HG03439 (cell line): ENCODE measurements at regions not wholly inside any gene's neighbourhood (a gene's known extent, or its start where the extent isn't known, plus 50 kb on each side); places are given as distances from the start of the nearest gene placed in this dataset.
"Not testable (repeated sequence)": the region's sequence is repeated elsewhere in the genome, so short reads cannot be mapped to it uniquely, and the experiment has no call there.

Experiments
- ATAC-seq: cut with Tn5 transposase; IDR thresholded peaks from one replicate; pipeline ENCODE4 v1.9.1; 2021; ENCODE audit warnings: mild to moderate bottlenecking, moderate library complexity; ENCODE audit not compliant: unreplicated experiment

- ATAC-seq: no peak
Observed at GRCh38 chr9:16052757-16053530, 500.1 kb downstream of the CCDC171 start.

- ATAC-seq: no peak
Observed at GRCh38 chr9:16057541-16057940, 504.7 kb downstream of the CCDC171 start.

- ATAC-seq: no peak
Observed at GRCh38 chr9:16058131-16058549, 505.3 kb downstream of the CCDC171 start.

- ATAC-seq: no peak
Observed at GRCh38 chr9:16060436-16061129, 507.7 kb downstream of the CCDC171 start.

- ATAC-seq: no peak
Observed at GRCh38 chr9:16062542-16063240, 509.8 kb downstream of the CCDC171 start.

GRCh38 chr9:16063241-16063591, 510.4 kb downstream of the CCDC171 start:
- no peak for ATAC-seq

- ATAC-seq: no peak
Observed at GRCh38 chr9:16064771-16065170, 511.9 kb downstream of the CCDC171 start.

- not testable (repeated sequence) for ATAC-seq
Observed at GRCh38 chr9:16066201-16066600, 513.4 kb downstream of the CCDC171 start.

- no peak for ATAC-seq
Observed at GRCh38 chr9:16068476-16068875, 515.6 kb downstream of the CCDC171 start.

GRCh38 chr9:16069249-16069648, 516.4 kb downstream of the CCDC171 start:
- ATAC-seq: no peak

GRCh38 chr9:16069671-16070454, 517.0 kb downstream of the CCDC171 start:
- ATAC-seq: no peak

- ATAC-seq: no peak
Observed at GRCh38 chr9:16070455-16071145, 517.8 kb downstream of the CCDC171 start.

- ATAC-seq: no peak
Observed at GRCh38 chr9:16071400-16071799, 518.6 kb downstream of the CCDC171 start.

- ATAC-seq: no peak
Observed at GRCh38 chr9:16074963-16075362, 522.1 kb downstream of the CCDC171 start.

GRCh38 chr9:16075696-16076095, 522.9 kb downstream of the CCDC171 start:
- no peak for ATAC-seq

- no peak for ATAC-seq
Observed at GRCh38 chr9:16076511-16076910, 523.7 kb downstream of the CCDC171 start.

- ATAC-seq: no peak
Observed at GRCh38 chr9:16082796-16083195, 530.0 kb downstream of the CCDC171 start.

GRCh38 chr9:16085167-16085726, 532.4 kb downstream of the CCDC171 start:
- no peak for ATAC-seq

GRCh38 chr9:16090907-16091629, 538.2 kb downstream of the CCDC171 start:
- ATAC-seq: no peak
